ENCODE measurements at regions not wholly inside any gene's neighbourhood (a gene's known extent, or its start where the extent isn't known, plus 50 kb on each side); places are given as distances from the start of the nearest gene placed in this dataset.
"Not testable (repeated sequence)": the region's sequence is repeated elsewhere in the genome, so short reads cannot be mapped to it uniquely, and the experiment has no call there.

GRCh38 chr6:22755605-22756004 is 186.2 kb downstream of the HDGFL1 start:
- ATAC-seq = no peak
- H3K36me3 Mint-ChIP-seq (ENCODE audit: low read depth) = no peaks in the 10 kb centered on the region
- no peaks in the 10 kb centered on the region for H3K27me3 Mint-ChIP-seq (ENCODE audit: low read depth)
- ChIA-PET POLR2A (no interaction called here), CTCF (no interaction called here)
- no peak for DNase-seq
- no peak overlapping the region for H3K4me3 Mint-ChIP-seq
- H3K4me1 Mint-ChIP-seq (ENCODE audit: low read depth) = no peaks in the 10 kb centered on the region
- H3K27ac Mint-ChIP-seq = no peak overlapping the region
- H3K9me3 Mint-ChIP-seq (ENCODE audit: insufficient read depth) = no peaks in the 10 kb centered on the region

DNA sequence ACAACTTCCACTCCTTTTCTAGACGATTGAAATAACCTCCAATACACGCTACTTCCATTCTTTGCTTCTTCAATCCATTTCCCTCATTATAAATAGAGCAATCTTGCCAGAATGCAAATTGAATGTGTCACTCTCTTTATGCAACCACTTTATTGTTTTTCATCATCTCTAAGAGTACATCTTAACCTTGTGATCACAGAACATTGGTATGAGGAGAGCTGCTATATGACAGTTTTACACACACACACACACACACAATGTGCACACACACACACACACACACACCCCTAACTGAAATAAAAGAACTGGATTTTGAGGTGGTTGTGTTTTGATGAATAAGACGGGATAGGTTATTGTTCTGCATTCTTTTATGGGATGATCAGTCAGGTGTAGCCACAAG is 187.0 kb downstream of the HDGFL1 start:
- Mint-ChIP-seq H3K27me3 (ENCODE audit: low read depth) (no peaks in the 10 kb centered on the region), H3K27ac (no peak overlapping the region), H3K36me3 (ENCODE audit: low read depth) (no peaks in the 10 kb centered on the region), H3K9me3 (ENCODE audit: insufficient read depth) (no peaks in the 10 kb centered on the region), H3K4me1 (ENCODE audit: low read depth) (no peaks in the 10 kb centered on the region), H3K4me3 (no peak overlapping the region)
- ChIA-PET POLR2A (no interaction called here), CTCF (no interaction called here)
- DNase-seq (no peak), ATAC-seq (no peak)

DNA sequence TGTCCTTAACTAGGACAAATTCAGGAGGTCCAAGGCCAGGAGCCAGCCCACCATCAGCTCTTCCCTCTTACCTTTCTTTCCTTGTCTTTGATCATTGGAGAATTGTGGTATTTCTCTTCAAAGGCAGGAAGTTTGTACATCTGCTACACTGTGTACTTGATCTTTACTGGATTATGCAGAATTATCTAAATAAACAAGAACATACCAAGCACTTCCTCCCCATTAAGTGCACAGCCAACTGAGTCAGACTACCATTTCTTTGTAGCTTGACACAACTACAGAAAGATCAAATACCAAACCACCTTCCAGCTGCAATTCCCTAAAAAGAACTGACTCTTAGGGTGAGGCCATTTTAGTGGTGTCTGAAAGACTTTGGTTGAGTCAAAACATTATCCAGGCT is 195.1 kb downstream of the HDGFL1 start:
- ChIA-PET POLR2A (no interaction called here), CTCF (no interaction called here)
- DNase-seq = no peak
- Mint-ChIP-seq H3K9me3 (ENCODE audit: insufficient read depth) (peaks cover 11% of the 10 kb centered on the region), H3K27me3 (ENCODE audit: low read depth) (no peaks in the 10 kb centered on the region), H3K4me3 (no peak overlapping the region), H3K36me3 (ENCODE audit: low read depth) (no peaks in the 10 kb centered on the region), H3K4me1 (ENCODE audit: low read depth) (no peaks in the 10 kb centered on the region), H3K27ac (no peak overlapping the region)
- no peak for ATAC-seq

- peaks cover 11% of the 10 kb centered on the region for H3K9me3 Mint-ChIP-seq (ENCODE audit: insufficient read depth)
- H3K36me3 Mint-ChIP-seq (ENCODE audit: low read depth) = no peaks in the 10 kb centered on the region
- ATAC-seq (no peak), DNase-seq (no peak)
- H3K4me1 Mint-ChIP-seq (ENCODE audit: low read depth) = no peaks in the 10 kb centered on the region
- POLR2A ChIA-PET = no interaction called here
- CTCF ChIA-PET = no interaction called here
- no peaks in the 10 kb centered on the region for H3K27me3 Mint-ChIP-seq (ENCODE audit: low read depth)
- no peak overlapping the region for H3K4me3 Mint-ChIP-seq
- H3K27ac Mint-ChIP-seq = no peak overlapping the region
Measured at GRCh38 chr6:22765015-22765414, 195.6 kb downstream of the HDGFL1 start.

DNA sequence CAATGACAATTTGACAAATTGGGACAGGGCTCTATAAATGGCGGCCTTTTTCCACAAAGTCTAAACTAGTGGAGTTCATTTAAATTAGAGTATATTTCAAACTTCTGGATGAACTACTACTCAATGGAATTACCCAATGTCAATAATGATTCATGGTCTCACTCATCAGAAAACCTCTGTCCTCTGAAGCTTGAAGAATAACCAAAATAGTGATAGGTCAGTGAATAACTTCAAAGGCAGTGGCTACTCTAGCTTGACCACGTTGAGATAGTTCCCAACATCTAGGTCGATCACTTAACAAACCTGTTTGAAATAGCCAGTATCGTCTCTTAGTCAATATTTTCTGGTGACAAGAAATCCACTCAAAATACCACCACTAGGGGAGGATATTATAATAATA is 197.6 kb downstream of the HDGFL1 start:
- DNase-seq (no peak), ATAC-seq (no peak)
- H3K4me3 Mint-ChIP-seq = no peak overlapping the region
- H3K9me3 Mint-ChIP-seq (ENCODE audit: insufficient read depth) = peaks cover 11% of the 10 kb centered on the region
- H3K27me3 Mint-ChIP-seq (ENCODE audit: low read depth) = no peaks in the 10 kb centered on the region
- no peak overlapping the region for H3K27ac Mint-ChIP-seq
- CTCF ChIA-PET = no interaction called here
- no peaks in the 10 kb centered on the region for H3K4me1 Mint-ChIP-seq (ENCODE audit: low read depth)
- no peaks in the 10 kb centered on the region for H3K36me3 Mint-ChIP-seq (ENCODE audit: low read depth)
- POLR2A ChIA-PET = no interaction called here

GRCh38 chr6:22770054-22770453 is 200.7 kb downstream of the HDGFL1 start:
- H3K9me3 Mint-ChIP-seq (ENCODE audit: insufficient read depth) = no peaks in the 10 kb centered on the region
- ChIA-PET CTCF (no interaction called here), POLR2A (no interaction called here)
- no peaks in the 10 kb centered on the region for H3K4me1 Mint-ChIP-seq (ENCODE audit: low read depth)
- DNase-seq (no peak), ATAC-seq (no peak)
- H3K4me3 Mint-ChIP-seq = no peak overlapping the region
- H3K36me3 Mint-ChIP-seq (ENCODE audit: low read depth) = no peaks in the 10 kb centered on the region
- H3K27me3 Mint-ChIP-seq (ENCODE audit: low read depth) = no peaks in the 10 kb centered on the region
- H3K27ac Mint-ChIP-seq = no peak overlapping the region

DNA sequence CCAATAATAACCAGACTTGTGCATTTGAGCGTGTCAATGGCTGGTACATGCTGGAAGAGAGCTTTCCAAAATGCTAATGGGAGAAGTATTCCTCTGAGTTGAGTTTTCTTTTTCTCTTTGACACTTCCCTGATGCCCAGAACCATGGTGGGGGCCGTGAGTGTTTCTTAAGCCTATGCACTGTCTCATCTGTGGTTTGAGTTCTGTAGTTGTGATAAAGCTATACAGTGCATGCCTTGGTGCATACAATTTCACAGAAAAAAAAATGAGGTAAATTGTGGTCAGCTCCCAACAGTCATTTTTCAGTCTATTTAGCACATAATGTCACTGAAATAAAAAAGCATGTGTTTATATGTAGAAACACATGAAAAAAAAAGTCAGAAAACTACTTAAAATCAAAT is 204.8 kb downstream of the HDGFL1 start:
- no peaks in the 10 kb centered on the region for H3K36me3 Mint-ChIP-seq (ENCODE audit: low read depth)
- no peak for ATAC-seq
- H3K4me3 Mint-ChIP-seq = no peak overlapping the region
- no peaks in the 10 kb centered on the region for H3K4me1 Mint-ChIP-seq (ENCODE audit: low read depth)
- H3K9me3 Mint-ChIP-seq (ENCODE audit: insufficient read depth) = peaks cover 9% of the 10 kb centered on the region
- ChIA-PET POLR2A (no interaction called here), CTCF (no interaction called here)
- no peak overlapping the region for H3K27ac Mint-ChIP-seq
- H3K27me3 Mint-ChIP-seq (ENCODE audit: low read depth) = no peaks in the 10 kb centered on the region
- no peak for DNase-seq

DNA sequence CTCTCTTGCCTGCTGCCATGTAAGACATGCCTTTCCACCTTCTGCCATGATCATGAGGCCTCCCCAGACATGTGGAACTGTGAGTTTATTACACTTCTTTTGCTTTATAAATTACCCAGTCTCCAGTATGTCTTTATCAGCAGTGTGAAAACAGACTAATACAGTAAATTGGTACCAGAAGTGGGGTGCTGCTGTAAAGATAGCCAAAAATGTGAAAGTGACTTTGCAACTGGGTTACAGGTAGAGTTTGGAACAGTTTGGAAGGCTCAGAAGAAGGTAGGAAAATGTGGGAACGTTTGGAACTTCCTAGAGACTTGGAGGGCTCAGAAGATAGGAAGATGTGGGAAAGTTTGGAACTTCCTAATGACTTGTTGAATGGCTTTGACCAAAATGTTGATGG is 209.1 kb downstream of the HDGFL1 start:
- H3K4me3 Mint-ChIP-seq; H3K27me3 Mint-ChIP-seq (ENCODE audit: low read depth); H3K36me3 Mint-ChIP-seq (ENCODE audit: low read depth); POLR2A ChIA-PET; H3K27ac Mint-ChIP-seq; DNase-seq; H3K9me3 Mint-ChIP-seq (ENCODE audit: insufficient read depth); CTCF ChIA-PET; ATAC-seq; H3K4me1 Mint-ChIP-seq (ENCODE audit: low read depth): not testable (repeated sequence)

- POLR2A ChIA-PET = no interaction called here
- Mint-ChIP-seq H3K4me1 (ENCODE audit: low read depth) (no peaks in the 10 kb centered on the region), H3K27me3 (ENCODE audit: low read depth) (no peaks in the 10 kb centered on the region), H3K36me3 (ENCODE audit: low read depth) (no peaks in the 10 kb centered on the region), H3K27ac (no peak overlapping the region), H3K9me3 (ENCODE audit: insufficient read depth) (peaks cover 9% of the 10 kb centered on the region), H3K4me3 (no peak overlapping the region)
- CTCF ChIA-PET = no interaction called here
- DNase-seq (no peak), ATAC-seq (no peak)
Measured at GRCh38 chr6:22779062-22779461, 209.7 kb downstream of the HDGFL1 start.

- Mint-ChIP-seq H3K4me3 (no peak overlapping the region), H3K36me3 (ENCODE audit: low read depth) (no peaks in the 10 kb centered on the region), H3K9me3 (ENCODE audit: insufficient read depth) (no peaks in the 10 kb centered on the region), H3K4me1 (ENCODE audit: low read depth) (no peaks in the 10 kb centered on the region), H3K27me3 (ENCODE audit: low read depth) (no peaks in the 10 kb centered on the region), H3K27ac (no peak overlapping the region)
- DNase-seq = no peak
- POLR2A ChIA-PET = no interaction called here
- CTCF ChIA-PET = no interaction called here
- no peak for ATAC-seq
Measured at GRCh38 chr6:22783931-22784330, 214.6 kb downstream of the HDGFL1 start.

DNA sequence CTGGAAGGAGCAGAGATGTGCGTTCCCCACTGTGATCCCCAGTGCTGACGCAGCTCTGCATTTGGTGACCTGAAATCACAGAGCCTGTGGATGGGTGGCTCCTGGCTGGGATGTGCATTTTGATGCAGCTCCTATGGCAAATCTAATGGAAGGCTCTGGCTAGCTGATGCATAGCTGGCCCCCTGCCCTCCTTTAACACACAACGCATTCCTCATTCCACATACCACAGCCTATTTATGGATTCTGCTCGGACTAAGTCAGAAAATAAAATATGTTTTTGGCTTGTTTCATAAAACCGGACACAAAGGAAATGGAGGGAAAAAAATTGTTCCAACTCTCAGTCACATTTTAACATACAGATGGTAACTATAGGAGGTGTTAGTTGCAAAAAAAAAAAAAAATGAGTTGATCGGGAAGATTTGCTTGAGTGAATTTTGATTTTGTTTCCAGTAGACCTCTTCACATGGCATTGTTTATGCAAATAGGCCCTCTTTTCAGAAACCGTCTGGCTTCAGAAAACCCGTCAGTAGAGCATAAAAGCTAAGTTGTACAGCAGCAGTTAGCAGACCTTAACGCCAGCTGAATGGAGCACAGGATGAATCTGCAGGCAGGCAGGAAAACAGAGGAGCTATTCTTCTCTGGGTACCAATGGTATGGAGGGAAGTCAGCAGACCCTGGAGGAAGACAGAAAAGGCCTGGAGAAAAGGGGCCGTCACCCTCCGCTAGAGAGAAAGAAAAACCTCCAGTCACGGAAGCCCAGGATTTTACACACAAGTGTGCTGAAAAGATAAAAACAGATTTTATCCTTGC is 215.4 kb downstream of the HDGFL1 start:
- CTCF ChIA-PET = no interaction called here
- POLR2A ChIA-PET = no interaction called here
- H3K4me3 Mint-ChIP-seq = no peak overlapping the region
- no peaks in the 10 kb centered on the region for H3K9me3 Mint-ChIP-seq (ENCODE audit: insufficient read depth)
- no peaks in the 10 kb centered on the region for H3K36me3 Mint-ChIP-seq (ENCODE audit: low read depth)
- no peak overlapping the region for H3K27ac Mint-ChIP-seq
- ATAC-seq = no peak
- DNase-seq = no peak
- H3K27me3 Mint-ChIP-seq (ENCODE audit: low read depth) = no peaks in the 10 kb centered on the region
- H3K4me1 Mint-ChIP-seq (ENCODE audit: low read depth) = no peaks in the 10 kb centered on the region

DNA sequence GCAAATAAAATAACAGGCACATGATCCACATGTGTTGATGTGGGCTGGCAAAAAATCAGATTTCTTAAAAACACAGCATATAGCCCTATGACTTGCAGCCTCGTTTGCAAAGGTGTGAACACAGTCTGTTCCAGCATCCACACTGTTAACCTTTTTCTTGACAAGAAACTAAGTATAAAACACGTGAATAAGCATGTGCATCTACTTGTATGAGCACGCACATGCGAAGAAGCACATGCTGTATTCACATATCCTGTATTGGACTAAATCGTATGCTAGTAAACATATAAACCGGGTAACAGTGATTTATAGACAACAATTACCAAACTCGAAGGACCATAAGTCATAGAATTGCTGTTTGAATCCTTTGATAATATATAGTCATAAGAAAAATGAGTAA is 218.7 kb downstream of the HDGFL1 start:
- ATAC-seq (no peak), DNase-seq (no peak)
- CTCF ChIA-PET = no interaction called here
- Mint-ChIP-seq H3K4me1 (ENCODE audit: low read depth) (no peaks in the 10 kb centered on the region), H3K4me3 (no peak overlapping the region), H3K27me3 (ENCODE audit: low read depth) (no peaks in the 10 kb centered on the region), H3K36me3 (ENCODE audit: low read depth) (no peaks in the 10 kb centered on the region), H3K9me3 (ENCODE audit: insufficient read depth) (peaks cover 3% of the 10 kb centered on the region), H3K27ac (no peak overlapping the region)
- POLR2A ChIA-PET = no interaction called here

DNA sequence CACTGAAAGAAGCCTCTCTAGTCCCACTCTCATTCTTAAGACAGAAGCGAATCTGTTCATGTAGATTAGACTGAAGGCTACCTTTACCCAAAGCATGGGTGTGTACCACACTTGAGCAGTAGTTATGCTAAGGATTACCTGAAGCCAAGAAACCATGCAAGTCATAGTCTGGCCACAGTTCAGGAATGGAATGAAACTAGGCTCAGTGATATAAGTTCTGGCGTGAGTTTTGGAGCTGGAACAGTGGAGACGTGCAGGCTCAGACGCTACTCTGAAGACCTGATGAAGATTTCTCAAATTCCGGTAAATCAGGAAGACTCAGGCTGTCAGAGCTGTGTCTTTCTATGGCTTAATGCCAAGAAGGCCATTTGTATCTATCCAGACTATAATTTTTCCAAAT is 219.9 kb downstream of the HDGFL1 start:
- ChIA-PET POLR2A (no interaction called here), CTCF (no interaction called here)
- Mint-ChIP-seq H3K9me3 (ENCODE audit: insufficient read depth) (peaks cover 3% of the 10 kb centered on the region), H3K36me3 (ENCODE audit: low read depth) (no peaks in the 10 kb centered on the region), H3K4me3 (no peak overlapping the region), H3K4me1 (ENCODE audit: low read depth) (no peaks in the 10 kb centered on the region), H3K27me3 (ENCODE audit: low read depth) (no peaks in the 10 kb centered on the region), H3K27ac (no peak overlapping the region)
- ATAC-seq = no peak
- DNase-seq = no peak

Data from activated CD8-positive, alpha-beta T cell treated with anti-CD3 and anti-CD28 coated beads, Interleukin-2, amount 10 ng/mL, durations not matched to agents 7 days and 5 days (primary cell).